NCI-H345 (cell line): ENCODE measurements at regions not wholly inside any gene's neighbourhood (a gene's known extent, or its start where the extent isn't known, plus 50 kb on each side); places are given as distances from the start of the nearest gene placed in this dataset.

Experiments
- DNase-seq: peaks from one replicate; lab custom pipeline; 2025; lab: John Stamatoyannopoulos, UW

DNA sequence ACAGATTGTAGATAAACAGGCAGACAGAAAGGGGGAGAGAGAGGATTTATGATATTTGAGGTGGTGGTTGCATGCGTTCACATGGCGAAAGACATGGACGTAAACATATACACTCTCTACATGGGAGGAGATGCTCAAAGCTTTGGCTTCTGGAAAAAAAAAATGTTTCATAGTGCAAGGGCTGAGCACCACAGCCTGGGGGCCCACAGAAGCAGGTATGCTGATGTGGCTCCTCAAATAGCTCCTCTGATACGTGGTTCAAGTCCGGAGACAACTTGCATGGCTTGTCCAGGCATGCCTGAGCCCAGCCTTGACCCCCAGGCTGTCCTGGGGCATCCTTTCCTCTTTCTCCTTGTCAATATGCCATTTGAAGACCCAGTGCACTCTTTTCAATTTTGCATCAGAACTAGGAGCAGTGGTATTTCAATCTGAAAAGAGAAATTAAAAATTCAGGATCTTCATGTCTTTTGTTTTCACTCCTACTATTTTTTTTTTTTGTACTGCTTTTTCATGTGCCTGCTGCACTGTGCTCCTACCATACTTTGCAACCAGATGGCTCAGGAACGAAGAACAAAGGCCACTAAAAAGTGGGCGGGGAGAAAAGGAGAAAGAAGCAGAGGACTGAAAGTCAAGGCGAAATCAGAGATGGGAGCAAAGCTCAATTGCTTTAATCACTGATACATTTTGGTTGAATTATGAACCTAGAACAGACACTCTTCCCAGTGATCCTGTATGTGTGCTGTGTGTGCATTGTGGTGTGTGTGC lies 495.7 kb upstream of the TCF4 start:
- DNase-seq = no peak

- DNase-seq = no peak
These were observed 495.1 kb upstream of the TCF4 start for GRCh38 chr18:56083097-56083521.

DNA sequence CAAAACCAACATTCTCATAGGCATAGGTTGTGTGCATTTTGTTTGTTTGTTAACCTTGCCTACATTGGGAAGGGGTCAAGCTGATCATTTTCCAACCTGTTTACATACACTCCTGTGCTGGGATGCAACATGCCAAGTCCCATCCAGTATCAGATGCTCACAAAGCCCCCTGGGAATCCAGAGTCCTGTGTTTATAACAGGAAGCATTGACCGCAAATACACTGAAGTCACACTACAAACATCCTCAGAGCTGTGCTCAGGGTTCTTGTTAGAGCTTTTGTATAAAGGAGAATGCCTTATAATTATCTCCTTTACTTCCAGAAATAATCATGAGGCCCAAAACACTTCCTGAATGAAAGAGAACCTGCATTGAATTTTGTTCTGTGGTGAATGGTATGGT lies 488.7 kb upstream of the TCF4 start:
- DNase-seq = no peak

DNA sequence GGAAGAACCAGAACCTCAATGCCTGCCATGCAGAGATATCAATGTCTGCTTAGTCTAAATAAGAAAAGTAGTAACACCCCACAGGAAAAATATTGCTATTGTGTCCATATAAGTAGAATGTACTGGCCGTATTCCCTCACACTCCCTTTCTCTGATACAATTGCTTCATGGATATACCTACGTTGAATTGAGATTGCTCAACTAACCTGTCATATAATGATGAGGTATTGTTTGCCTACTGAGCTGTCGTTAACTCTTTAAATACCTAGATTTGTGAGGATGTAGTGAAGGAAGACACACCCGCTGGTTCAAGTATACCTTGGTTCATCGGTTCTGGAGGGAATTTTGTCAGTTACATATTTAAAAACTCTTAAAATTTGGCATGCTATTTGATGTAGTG lies 480.7 kb upstream of the TCF4 start:
- no peak for DNase-seq

- no peak for DNase-seq
These were observed 480.1 kb upstream of the TCF4 start for GRCh38 chr18:56067969-56068671.

GRCh38 chr18:56067214-56067894 lies 479.4 kb upstream of the TCF4 start:
- no peak for DNase-seq

DNA sequence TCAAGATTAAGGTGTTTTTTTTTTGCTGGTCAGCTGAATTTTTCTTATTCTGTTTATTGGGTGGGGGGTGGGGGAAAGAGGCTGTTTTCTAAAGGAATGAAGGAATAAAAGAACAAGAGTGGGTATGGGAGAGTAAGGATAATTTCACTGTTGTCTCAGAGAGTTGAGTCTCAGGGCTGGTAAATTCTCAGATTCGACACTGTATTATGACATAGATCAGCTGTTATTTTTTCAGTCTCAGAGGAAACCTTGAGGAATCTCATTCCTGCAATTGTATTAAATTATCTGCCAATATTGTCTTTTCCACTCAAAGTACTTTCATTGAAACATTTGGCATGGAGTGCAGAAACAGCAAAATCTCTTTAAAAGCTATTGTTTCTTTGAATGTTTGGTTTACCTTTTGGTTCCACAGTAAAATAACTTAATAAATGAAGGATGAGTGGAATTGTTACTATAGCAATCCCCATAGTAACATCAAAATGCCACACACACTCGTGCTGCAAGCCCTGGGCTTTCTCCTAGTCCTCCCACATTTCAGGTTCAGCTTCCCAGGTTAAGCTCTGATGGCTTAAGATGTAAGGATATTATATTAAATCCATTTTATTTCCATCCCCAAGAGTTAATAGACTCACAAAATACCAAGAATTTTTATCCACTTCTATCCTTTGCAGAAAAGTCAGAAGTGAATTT lies 478.7 kb upstream of the TCF4 start:
- no peak for DNase-seq

GRCh38 chr18:56065086-56065485 lies 477.1 kb upstream of the TCF4 start:
- no peak for DNase-seq

GRCh38 chr18:56062931-56063330 lies 474.9 kb upstream of the TCF4 start:
- no peak for DNase-seq

DNA sequence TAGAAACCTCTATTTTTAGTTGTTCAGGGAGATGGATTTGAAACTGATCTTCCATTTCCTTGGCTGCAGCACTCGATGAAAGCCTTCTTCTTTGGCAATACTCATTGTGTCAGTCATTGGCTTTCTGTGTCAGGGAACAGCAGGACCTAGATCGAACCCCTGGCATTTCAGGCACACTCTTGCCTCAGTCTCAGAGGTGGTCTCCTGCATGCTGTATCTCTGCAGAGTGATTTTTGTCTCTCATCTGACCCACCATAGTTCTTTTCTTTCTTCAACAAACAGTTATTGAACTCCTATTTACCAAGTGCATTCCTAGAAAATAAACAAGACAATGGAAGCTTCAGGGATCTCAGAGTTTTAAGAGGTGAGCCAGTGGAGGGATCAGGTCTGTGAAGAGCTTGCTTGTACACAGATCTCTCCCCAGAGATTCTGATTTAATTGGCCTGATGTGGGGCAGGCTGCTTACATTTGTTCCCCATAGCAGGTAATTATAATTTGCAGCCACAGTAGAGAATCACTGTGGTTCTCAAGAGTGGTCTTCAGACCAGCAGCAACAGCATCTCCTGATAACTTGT lies 473.1 kb upstream of the TCF4 start:
- DNase-seq = no peak

DNA sequence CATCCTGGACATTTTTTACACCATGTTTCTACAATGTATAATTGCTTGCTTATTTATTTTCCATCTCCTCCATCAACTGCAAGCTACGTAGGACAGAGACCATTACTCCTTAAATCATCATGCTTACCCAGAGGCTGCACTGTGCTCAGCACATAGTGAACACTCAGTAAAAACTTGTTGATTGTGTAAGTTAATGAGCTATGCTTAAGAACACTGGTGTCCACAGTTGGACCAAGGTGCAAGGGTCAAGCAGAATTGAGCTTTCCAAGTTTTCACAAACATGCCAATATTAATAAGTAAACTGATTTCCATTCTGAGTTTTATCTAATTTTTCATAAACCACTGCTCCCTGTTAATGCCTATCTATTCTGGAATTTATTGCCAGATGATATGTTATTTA lies 464.2 kb upstream of the TCF4 start:
- no peak for DNase-seq

DNA sequence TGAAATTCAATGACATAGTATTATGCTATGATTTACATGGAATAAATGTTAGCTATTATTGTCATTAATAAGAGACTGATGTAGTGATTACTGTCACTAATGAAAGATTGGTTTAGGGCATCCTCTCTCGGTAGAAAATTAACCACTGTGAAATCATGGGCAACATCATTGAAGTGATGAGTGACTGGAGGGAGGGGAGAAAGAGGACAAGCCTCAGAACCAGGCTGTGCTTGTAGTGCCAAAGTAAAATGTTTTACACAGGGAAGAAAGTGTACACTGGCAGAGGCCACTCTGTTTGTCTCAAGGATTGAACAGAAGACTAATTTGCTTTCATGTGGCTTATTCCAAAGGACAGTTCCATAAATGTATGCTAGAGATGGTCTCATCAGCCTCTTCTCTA lies 456.2 kb upstream of the TCF4 start:
- no peak for DNase-seq

- DNase-seq = no peak
These were observed 455.7 kb upstream of the TCF4 start for GRCh38 chr18:56043641-56044061.

DNA sequence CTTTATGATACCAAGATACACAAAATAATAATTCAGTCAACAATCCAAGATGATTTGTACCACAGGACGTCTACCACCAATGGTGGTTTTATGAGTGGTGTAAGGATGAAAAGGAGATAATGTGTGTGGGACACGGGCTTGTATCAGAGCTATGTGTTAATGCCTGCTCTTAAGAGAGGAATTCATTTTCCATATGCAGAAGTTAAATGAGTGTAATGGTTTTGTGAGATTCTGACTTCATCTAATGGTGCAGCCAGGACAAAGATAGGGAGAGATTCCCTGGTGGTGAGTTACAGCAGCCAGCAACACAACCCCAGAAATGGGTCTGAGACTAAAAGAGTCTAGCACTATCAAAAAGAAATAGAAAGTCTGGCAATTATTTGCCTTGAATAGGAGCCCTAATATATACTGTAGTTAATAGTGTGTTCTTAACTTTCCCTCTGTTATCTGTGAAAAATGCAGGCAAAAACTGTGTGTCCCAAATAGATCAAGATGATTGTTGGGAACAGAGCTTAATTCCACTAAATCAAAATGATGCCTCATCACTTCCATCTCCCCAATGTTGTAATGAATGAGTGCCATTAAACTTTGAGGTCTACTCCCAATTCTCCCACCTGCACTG lies 455.0 kb upstream of the TCF4 start:
- no peak for DNase-seq

DNA sequence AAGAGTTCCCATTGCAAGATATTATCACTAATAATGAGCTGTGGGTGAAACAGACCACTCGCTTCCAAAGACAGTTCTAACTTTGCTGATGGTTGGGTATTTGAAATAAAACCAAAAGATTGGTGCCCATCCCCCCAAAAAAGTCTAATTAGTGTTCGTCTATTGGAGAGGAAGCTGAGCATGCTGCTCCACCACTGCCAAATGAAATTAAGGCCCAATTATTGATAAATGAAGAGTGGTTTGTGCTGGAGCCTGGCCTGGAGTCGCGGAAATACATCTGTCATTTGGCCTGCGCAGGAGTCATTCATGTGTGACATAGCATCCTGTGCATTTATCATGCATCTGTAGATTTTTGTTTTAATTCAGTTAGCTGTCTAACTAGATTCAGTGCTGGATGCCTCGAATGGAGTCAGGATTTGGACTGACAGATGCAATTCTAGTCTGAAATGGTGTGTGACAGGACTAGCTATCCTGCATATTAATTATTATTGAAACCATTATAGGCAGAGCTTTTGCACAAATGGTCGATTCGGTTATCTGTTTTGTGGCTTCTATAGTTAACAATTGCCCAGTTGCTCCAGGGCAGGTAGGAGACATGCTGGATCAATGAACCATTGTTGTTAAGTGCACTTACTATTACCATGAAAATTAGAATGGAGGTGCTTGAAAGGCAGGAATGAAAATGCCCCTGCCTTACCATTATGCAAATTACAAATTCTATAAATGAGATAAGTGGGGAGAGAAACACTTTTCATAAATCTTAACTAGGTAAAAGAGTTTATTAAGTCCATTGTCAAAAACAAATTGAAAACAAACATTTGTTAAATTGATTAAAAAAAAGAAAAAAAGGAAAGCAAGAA lies 450.4 kb upstream of the TCF4 start:
- no peak for DNase-seq

GRCh38 chr18:56036741-56037140 lies 448.7 kb upstream of the TCF4 start:
- DNase-seq = no peak

DNA sequence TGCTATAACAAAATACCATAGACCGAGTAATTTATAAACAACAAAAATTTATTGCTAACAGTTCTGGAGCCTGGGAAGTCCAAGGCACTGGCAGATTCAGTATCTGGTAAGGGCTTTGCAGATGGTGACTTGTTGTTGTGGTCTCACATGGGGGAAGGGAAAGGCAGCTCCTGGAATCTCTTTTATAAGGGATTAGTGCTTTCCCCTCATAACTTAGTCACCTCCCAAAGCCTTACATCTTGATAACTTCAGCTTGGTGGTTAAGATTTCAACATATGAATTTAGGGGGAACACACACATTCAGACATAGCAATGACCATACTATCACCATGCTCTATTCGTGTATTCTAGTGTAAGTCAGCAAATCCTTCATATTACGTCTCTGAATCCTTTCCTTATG lies 447.6 kb upstream of the TCF4 start:
- no peak for DNase-seq

DNA sequence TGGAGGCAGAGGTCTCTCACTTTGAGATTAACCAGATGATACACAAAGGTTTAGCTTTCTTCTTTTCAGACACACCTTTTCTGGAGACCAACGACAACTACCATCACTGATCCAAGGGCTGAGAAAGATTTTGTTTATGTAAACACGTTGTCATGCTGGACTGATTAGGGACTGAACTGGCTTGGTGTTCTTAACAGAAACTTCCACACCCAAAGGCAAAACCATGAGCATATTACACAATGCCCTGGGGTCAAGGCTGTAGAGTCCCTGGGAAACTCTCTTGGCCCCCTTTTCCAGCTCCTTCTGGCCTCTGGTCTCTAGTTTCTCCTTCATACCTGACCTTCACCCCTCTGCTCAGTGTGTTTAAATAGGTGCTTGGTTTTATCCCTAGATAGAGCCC lies 447.0 kb upstream of the TCF4 start:
- no peak for DNase-seq

DNA sequence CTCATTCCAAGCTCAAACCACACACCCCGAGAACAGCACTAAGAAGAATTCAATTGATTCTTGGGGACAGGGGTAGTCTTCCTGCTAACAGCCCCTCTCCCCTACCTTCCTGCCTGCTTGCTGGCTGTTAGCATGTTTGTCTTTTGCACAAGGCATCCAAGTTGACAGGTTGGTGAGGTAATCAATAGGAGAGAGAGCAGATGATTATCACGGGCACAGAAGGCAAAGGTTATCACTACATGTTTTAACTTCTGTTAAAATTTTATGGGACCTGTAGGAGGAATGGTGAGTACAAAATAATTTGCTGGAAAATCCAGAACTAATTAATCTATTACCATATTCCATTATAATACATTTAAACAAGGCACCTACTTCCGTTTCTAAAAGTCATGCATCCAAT lies 442.1 kb upstream of the TCF4 start:
- no peak for DNase-seq

DNA sequence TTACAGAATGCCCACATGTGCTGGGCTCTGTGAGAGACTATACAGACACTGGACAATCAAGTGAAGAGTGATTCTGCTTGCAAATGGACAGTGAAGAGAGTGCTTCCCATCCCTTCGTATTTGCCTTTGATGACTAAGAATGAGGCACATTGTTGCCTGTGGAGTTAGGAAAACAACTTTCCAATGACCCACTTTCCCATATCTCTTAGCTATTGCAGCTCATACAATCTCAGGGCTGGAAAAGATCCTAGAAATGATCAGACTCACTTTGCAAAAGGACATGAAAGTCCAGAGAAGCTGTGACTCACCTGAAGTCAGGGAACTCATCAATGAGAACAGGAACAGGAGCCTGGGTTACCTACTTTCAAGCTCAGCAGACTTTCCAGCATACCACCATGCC lies 440.5 kb upstream of the TCF4 start:
- no peak for DNase-seq

- no peak for DNase-seq
These were observed 438.5 kb upstream of the TCF4 start for GRCh38 chr18:56026509-56026908.
